Chondrocyte (in vitro differentiated cells): ENCODE measurements at regions not wholly inside any gene's neighbourhood (a gene's known extent, or its start where the extent isn't known, plus 50 kb on each side); places are given as distances from the start of the nearest gene placed in this dataset.

Source experiments
- DNase-seq: peaks from one replicate; pipeline ENCODE4 v3.0.0; 2021; ENCODE audit warnings: mixed read lengths, low spot score
- H3K27ac Mint-ChIP-seq: one replicate; pipeline ENCODE4 v1.8.0; 2021; ENCODE audit warnings: mild to moderate bottlenecking, moderate library complexity, mixed read lengths; ENCODE audit not compliant: unreplicated experiment
- H3K27me3 Mint-ChIP-seq: 2 replicates; pipeline ENCODE4 v1.8.0; 2021; ENCODE audit warnings: low read depth, mixed read lengths
- H3K36me3 Mint-ChIP-seq: 2 replicates; pipeline ENCODE4 v1.8.0; 2021; ENCODE audit warnings: low read depth, mixed read lengths
- H3K4me1 Mint-ChIP-seq: 2 replicates; pipeline ENCODE4 v1.8.0; 2021; ENCODE audit warnings: low read depth, mild to moderate bottlenecking, mixed read lengths
- H3K4me3 Mint-ChIP-seq: one replicate; pipeline ENCODE4 v1.8.0; 2021; ENCODE audit warnings: mild to moderate bottlenecking, moderate library complexity, mixed read lengths; ENCODE audit not compliant: unreplicated experiment
- H3K9me3 Mint-ChIP-seq: 2 replicates; pipeline ENCODE4 v1.8.0; 2021; ENCODE audit warnings: low read depth, mixed read lengths
- CTCF ChIP-seq: fragments of 200-600 bp; sonication (generic); IDR thresholded peaks from 2 replicates; pipeline ENCODE4 v1.5.0; 2021; ENCODE audit warnings: antibody characterized with exemption, mild to moderate bottlenecking, moderate library complexity

- DNase-seq, result no peak
- no peaks in the 10 kb centered on the region for H3K4me1 Mint-ChIP-seq
- H3K36me3 Mint-ChIP-seq, result no peaks in the 10 kb centered on the region
- TF ChIP-seq CTCF, result no peak
- no peak overlapping the region for H3K4me3 Mint-ChIP-seq
- H3K27me3 Mint-ChIP-seq, result no peaks in the 10 kb centered on the region
- no peak overlapping the region for H3K27ac Mint-ChIP-seq
- no peaks in the 10 kb centered on the region for H3K9me3 Mint-ChIP-seq
Measured at GRCh38 chr1:186611156-186611555, 69.1 kb downstream of the PTGS2 start.

GRCh38 chr1:186609183-186609582, 71.0 kb downstream of the PTGS2 start:
- H3K4me1 Mint-ChIP-seq, result no peaks in the 10 kb centered on the region
- DNase-seq, result no peak
- H3K27me3 Mint-ChIP-seq, result no peaks in the 10 kb centered on the region
- H3K36me3 Mint-ChIP-seq, result no peaks in the 10 kb centered on the region
- no peak for TF ChIP-seq CTCF
- no peak overlapping the region for H3K4me3 Mint-ChIP-seq
- H3K9me3 Mint-ChIP-seq, result peaks cover 5% of the 10 kb centered on the region
- H3K27ac Mint-ChIP-seq, result no peak overlapping the region

GRCh38 chr1:186605762-186606350, 74.4 kb downstream of the PTGS2 start:
- Mint-ChIP-seq H3K9me3 (peaks cover 11% of the 10 kb centered on the region), H3K4me1 (no peaks in the 10 kb centered on the region), H3K27me3 (no peaks in the 10 kb centered on the region), H3K36me3 (no peaks in the 10 kb centered on the region), H3K27ac (no peak overlapping the region), H3K4me3 (no peak overlapping the region)
- TF ChIP-seq CTCF, result peak; percentile 85
- DNase-seq, result no peak

- DNase-seq, result no peak
- Mint-ChIP-seq H3K4me1 (no peaks in the 10 kb centered on the region), H3K27me3 (no peaks in the 10 kb centered on the region), H3K9me3 (peaks cover 43% of the 10 kb centered on the region), H3K4me3 (no peak overlapping the region), H3K36me3 (peaks cover 17% of the 10 kb centered on the region), H3K27ac (no peak overlapping the region)
- TF ChIP-seq CTCF, result no peak
Measured at GRCh38 chr1:186595969-186596368, 84.3 kb downstream of the PTGS2 start.

GRCh38 chr1:186578325-186579016, 101.8 kb downstream of the PTGS2 start:
- H3K4me1 Mint-ChIP-seq, result peaks cover 11% of the 10 kb centered on the region
- no peaks in the 10 kb centered on the region for H3K27me3 Mint-ChIP-seq
- no peak for TF ChIP-seq CTCF
- peaks cover 4% of the 10 kb centered on the region for H3K9me3 Mint-ChIP-seq
- H3K36me3 Mint-ChIP-seq, result no peaks in the 10 kb centered on the region
- no peak for DNase-seq
- no peak overlapping the region for H3K4me3 Mint-ChIP-seq
- no peak overlapping the region for H3K27ac Mint-ChIP-seq
